ACHN (cell line): ENCODE measurements at regions not wholly inside any gene's neighbourhood (a gene's known extent, or its start where the extent isn't known, plus 50 kb on each side); places are given as distances from the start of the nearest gene placed in this dataset.

Source experiments
- DNase-seq: peaks from one replicate; pipeline ENCODE4 v3.0.0-alpha.2; 2015
- in situ Hi-C: cut with HindIII; loops from 2 replicates; pipeline ENCODE4 v1.10.0; 2017; ENCODE audit warnings: low sequenced_read_pairs, low pct_ligation_motif_present, low pct_unique_long_range_greater_than_20kb

DNA sequence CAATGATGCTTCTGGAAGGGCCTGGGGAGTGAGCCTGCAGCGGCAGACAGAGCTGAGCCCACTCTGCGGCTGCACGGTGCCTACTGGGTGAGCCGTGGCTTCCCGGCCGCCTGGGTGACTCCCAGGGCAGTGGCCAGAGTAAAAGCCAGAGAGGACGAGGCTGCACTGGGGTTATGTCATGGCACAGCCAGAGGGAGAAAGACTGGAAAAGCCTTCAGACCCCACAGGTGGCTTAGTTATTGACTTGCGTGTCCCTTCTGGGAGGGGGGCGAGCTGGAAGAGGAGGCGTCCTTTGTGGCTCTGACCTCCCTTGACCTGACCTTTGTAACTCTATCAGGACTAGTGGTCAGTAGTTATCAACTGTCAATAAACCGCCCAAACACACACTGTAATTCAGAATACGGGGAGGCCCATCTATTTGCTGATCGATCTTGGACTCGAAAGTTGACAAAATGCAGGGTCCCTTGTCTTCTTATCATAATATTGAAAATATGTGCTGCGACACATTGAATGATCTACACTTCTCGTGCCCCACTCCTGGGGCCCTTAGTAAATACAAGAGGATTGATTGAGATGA lies 385.9 kb upstream of the ZFHX3 start:
- in situ Hi-C loops, result no loop called here
- DNase-seq, result no peak

DNA sequence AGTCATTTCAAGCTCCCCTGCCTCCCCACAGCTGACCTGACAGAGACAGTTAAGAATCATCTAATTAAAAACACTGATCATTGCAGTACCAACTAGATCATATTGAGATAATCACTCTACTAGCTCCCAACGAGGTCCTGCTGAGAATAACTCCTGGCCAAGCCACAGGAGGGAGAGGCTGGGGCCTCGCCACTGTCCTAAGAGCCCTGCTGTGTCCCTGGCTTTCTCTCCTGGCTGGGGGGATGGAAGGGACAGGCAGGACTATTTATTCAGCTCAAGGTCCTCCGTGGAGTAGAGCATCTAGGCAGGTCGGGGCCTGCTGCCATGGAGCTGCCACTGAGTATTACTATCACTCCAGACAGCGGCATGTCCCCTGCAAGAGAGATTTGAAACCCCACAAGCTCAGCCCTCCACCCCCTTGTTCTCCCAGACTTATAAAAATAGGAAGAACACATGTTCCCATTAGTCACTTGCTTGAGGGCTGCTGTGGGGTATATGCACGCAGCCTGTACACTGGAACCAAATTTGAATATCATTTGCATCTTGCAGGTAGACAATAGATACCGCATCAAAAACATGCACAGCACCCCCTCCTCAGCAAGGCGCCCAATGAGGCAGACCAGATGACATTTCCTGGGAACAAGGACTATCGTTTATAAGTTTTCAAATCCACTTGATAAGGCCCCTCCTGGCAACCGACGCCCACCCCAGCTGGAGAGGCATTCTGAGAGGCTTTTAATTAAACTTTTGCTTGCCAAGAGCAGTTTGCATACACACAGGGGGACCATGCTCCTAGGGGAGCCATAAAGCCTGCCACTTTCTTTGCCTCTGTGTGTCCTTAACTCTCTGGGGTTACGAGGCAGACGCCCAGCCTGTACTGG lies 385.2 kb upstream of the ZFHX3 start:
- no peak for DNase-seq
- in situ Hi-C loops, result no loop called here

DNA sequence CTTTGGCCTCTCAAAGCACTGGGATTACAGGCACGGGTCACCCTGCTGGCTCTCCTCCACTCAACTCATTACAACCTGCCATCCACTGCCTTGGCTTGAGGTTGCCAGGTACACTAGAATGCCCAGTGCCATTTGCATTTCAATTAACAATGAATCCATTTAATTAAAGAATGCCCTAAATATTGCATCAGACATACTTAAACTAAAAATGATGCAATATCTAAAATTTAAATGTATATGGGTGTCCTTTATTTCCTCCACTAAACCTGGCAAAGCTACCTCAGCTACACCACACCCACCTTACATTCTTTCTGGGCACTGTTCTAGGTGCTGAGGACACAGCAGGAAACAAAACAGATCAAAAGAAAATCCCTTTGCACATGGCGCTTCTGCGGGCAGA lies 382.2 kb upstream of the ZFHX3 start:
- in situ Hi-C loops, result no loop called here
- no peak for DNase-seq

DNA sequence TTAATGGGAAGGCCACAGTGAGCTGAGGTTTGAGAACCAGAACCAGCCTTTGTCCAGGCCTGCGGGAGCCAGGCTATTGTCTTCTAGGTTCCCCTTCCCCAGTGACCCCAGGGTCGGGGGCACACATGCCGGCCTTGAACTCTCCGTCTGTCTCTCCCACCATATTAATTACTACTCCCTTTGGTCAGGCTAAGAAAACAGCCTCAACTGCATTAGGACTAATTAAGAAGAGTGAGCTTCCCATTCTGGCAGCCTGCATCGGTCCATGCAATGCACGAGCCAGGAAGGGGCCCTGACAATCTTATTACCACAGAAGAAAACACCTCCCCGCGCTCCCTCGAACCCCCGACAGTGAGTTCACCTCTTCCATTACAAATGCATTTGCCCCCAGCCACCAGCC lies 380.2 kb upstream of the ZFHX3 start:
- in situ Hi-C loops, result no loop called here
- DNase-seq, result no peak

DNA sequence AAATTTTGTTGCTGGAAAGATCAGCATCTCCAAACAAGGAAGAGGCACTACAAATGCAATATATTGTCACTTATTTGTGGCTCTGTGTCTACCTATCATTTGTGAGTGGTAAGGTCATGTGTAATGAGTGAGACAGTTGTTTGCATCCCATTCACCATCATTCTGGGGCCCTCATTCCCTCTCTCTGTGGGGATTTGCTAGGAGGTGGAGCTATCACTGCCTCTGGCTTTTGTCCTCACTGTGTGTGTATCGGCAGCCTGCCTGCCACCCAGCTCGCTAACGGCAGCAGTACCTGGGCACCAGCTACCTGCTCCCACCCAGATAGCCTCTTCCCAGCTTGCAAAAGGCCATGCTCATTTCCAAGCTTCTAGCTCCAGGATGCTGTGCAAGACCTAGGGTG lies 379.2 kb upstream of the ZFHX3 start:
- no peak for DNase-seq
- in situ Hi-C loops, result no loop called here

DNA sequence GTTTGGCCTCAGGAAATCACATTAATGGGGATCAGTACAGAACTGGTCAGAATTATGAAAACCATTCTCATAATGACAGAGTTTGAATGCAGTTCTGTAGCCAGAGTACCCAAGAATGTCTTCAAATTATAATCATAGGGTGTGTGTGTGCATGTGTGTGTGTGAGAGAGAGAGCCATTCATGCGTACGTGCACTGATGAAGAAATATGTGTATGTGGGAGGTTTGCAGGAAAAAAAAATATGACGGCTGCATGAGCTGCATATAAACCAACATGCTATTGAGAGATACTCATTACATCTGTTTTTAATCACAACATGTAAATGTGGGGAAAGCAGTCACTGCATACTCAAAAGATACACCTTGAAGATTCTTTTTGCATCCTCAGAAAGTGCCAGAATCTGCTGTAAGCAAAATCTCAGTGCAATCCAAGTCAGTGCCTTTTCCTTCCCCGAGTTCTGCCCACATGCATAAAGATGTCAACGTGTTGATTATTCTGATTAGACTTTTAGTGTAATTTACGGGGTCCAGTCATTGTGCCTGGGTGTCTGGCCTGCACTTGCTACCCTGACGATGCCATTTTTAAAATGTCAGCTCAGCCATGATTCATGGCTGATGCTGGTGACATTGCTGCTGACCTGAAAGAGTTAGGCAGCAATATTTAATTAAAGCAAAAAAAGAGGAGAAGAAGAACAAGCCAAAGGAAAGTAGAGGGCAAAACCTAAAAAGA lies 378.7 kb upstream of the ZFHX3 start:
- in situ Hi-C loops, result no loop called here
- DNase-seq, result no peak

DNA sequence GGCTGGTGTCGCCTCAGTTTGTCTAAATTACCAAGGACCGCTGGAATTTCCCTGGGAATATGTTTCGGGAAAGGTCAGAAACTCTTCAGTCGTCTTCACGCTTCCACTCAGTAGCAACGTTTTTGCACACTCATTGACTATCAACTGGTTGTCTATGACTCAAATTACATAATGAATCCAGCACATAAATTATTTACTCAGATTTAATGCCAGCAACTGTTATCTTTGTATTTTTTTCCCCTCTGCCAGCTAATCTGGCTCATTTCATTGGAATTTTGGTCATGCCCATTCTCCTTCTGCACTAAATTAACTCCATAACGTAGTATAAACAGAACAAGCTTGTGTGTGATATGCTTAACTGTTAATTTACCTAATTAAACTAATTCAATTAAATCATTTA lies 372.7 kb upstream of the ZFHX3 start:
- DNase-seq, result peak; percentile 5
- in situ Hi-C loops, result no loop called here

DNA sequence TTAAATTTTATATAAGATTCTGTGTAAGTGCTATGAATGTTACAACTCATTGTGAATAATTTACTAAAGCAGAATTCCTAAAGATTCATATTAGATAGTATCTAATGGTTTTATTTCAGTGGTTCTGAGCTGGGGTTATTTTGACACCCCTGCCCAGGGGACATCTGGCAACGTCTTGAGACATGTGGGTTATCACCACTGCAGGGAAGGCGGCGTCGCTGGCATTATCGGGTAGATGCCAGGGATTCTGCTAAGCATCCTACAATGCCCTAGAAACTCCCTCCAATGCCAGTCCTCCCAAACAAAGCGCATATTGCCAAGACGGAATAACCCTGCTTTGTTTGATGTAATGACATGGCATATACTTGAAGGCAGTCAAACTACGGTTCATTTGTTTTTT lies 372.3 kb upstream of the ZFHX3 start:
- no peak for DNase-seq
- in situ Hi-C loops, result no loop called here

DNA sequence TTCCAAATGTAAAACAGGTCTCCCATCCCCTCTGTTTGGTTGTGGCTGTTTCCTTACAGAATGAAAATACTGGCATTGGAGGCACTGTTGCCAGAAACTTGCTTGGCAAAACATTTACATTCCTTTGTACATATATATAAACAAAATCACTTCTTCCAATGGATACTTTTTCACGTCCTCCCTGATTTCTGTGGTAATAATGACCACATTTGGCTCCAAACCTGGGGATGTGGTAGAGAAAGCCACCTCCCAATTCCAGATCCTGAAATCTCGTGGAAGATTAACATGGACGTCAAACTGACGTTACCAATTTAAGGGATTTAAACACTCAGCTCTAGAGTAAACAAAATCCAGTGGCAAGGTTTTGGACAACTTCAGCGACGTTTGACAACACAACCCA lies 370.8 kb upstream of the ZFHX3 start:
- no peak for DNase-seq
- in situ Hi-C loops, result no loop called here

DNA sequence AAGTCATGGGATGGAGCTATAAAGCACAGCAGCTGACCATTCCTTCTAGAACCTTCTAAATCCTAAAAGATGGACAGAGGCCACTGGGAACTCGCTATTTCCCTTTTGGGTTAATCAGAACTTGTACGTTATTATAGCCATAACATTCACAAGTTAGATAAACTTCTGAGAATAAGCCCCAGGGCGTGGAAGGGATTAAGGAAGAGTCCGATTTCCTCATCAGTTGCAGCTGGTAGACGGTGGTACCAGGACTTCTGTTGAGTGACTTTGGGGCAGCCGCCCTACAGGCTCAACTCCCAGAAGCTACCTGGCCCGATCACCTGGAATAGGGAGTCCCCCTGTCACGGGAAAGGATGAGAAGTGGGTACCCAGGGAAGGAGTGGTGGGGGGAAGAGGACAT lies 370.1 kb upstream of the ZFHX3 start:
- DNase-seq, result no peak
- in situ Hi-C loops, result no loop called here

DNA sequence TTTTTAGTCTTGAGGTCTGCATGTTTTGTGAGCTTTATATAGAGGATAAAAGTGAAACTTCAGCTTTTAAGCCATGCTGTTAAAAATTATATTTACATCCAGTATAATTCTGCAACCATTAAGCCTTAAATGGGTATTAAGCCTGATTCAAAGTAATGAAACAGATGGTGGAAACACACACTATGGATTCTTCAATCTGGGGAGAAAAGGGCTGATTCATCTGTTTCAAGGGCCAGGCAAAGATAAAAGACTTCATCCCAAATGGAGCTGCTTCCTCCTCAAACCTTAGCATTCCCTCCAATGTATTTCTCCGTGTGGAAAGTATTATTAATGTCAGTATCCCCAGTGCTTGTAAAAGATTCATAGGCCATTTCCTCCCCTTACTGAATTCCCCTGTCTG lies 367.4 kb upstream of the ZFHX3 start:
- no peak for DNase-seq
- in situ Hi-C loops, result no loop called here

DNA sequence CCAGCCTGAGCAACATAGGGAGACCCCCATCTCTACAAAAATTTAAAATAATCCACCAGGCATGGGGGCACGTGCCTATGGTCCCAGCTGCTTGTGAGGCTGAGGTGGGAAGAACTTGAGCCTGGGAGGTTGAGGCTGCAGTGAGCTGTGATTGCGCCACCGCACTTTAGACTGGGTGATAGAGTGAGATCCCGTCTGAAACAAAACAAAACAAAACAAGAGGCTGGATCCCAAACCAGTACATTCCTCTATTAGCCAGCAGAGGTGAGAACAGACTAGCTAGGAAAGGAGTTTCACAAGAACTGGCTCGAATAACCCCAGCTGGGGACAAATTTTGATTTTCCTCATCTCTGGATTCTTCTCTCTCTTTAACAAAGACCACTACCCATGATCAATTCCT lies 366.7 kb upstream of the ZFHX3 start:
- no peak for DNase-seq
- in situ Hi-C loops, result no loop called here

DNA sequence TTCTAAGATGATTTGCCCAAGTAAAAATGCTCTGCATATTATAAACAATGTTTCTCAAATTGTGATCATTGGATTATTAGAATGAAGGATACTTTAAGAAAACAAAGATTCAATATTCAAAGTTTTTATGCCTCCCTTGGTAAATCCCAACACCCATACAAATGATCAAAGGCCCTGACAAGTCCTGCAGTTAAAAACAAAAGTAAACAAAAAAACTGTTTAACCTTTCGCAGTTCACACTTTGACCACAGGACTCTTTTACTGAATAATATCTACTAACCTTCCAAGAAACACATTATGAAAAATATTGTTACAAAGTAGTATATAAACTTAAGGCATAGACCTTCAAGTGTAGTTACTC lies 365.9 kb upstream of the ZFHX3 start:
- in situ Hi-C loops, result no loop called here
- no peak for DNase-seq

DNA sequence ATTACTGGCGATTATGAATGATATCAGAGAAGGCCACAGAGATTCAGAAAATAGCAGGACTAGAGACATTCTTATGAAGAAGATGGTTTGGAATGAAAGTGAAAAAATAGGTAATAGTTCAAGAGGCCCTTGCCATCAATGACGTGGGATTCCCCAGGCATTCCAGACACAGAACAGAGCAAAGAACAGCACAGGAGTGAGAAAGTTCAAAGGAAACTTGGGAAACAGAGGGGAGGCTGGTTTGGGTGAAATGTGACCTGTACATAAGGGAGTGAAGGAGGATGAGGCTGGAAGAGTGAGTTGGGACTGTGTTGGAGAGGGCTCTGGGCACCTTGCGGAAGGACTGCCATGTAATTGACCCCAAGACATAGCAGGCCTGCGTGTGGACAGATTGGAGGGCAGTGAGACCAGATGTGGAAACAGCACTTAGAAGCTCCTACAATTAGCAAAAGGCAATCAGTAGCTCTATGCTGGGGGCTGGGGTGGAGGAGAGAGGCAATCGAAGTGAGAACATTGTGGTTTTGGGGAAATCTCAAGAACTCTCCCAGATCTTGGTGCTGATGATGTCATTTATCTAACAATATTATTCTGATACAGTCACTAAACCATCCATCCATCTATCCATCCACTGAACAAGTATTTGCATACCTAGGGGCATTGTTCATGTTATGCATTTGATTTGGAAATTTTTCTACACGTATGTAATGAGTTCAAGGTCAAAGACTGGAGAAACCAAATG lies 365.3 kb upstream of the ZFHX3 start:
- in situ Hi-C loops, result no loop called here
- DNase-seq, result no peak

DNA sequence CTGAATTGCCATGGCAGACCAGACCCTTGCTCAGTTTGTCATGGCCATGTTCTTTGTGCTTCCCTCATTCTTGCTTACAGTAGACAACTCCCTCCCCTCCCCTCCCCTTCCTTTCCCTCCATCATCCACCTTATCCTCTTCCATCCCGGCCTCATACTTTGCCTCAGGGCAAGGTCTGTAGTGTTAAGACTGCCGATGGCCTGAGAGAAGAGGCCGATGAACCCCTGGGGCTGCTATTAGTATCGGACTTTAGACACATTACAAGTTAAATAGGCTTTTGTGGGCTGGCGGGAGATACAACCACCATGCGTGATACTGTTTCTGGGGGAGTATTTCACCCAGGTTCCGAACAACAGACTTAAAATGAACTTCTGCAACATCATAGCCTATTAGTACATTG lies 364.5 kb upstream of the ZFHX3 start:
- no peak for DNase-seq
- in situ Hi-C loops, result no loop called here

DNA sequence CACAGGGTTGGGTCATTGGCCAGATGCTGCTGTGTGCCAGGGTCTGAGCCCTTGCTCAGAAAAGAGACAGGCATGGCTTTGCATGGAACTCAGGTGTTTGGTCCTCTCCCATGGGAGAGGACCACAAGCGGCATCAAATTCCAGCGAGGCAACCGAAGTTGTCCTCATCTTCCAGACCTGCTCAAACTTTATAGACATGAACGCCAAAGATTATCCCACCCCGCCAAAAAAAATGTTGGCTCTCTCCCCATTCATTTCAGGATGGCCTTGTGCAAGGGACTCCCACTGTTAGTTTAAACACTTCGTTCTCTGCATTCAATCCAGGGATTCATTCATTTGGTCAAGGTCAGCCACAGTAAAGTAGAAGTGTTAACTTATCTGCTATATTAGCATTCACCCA lies 360.8 kb upstream of the ZFHX3 start:
- DNase-seq, result no peak
- in situ Hi-C loops, result no loop called here

DNA sequence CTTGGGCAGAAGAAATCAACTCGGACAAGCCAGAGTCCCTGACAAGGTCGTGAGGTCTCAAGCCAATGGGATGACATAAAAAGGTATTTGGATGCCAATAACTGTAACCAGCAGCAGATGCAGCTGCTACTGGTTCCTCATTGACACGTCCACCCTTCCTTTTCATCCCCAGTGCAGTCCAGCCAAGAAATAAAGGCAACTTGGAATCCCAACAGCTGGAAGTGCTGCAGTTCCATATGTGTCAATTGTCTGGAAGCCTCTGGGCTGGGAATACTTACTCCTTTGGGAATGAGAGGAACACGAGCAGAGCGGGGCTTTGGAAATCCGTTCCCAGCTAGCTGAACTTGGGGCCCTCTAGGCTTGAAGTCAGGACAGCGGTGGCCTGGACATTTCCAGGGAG lies 360.4 kb upstream of the ZFHX3 start:
- in situ Hi-C loops, result no loop called here

DNA sequence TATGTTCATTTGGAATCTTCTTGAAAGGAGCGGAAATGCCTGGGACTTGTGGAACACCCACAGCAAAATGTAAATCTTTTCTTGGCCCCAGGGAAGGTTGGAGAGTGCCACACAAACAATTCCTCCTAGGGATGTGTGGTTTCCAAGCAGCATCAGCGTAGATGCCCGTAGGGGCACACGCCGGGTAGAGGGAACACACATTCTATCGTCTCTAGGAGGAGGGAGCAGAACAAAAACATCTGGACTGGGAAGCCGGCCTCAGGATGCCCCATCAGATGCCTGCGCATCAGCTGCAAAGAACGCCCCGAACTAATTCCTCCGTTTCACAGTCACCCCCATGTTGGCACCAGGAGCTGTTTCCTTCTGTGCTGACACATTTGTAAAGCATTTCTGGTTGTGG lies 357.9 kb upstream of the ZFHX3 start:
- DNase-seq, result no peak
- in situ Hi-C loops, result no loop called here

More for the DNA sequence above, 360.4 kb upstream of the ZFHX3 start:
- no peak for DNase-seq

DNA sequence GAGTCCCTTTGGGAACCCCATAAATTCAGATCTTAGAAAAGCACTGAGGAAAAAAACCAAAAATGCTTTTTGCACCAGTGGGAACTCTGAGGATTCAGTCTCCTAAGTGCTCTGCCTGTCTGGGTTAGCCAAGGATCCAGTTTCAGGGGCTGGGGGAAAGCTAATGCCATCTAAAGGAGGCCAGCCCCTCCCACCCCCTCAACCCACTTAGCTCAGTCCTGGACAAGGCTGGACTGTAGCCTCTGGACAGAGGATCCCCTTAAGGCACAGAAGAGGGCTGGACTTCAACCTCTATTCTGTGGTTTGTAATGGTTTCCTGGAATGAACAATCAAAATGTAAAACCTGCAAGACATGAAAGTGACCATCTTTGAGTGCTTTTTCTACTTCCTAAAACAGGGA lies 356.1 kb upstream of the ZFHX3 start:
- no peak for DNase-seq
- in situ Hi-C loops, result no loop called here
